ENCODE measurements at regions not wholly inside any gene's neighbourhood (a gene's known extent, or its start where the extent isn't known, plus 50 kb on each side); places are given as distances from the start of the nearest gene placed in this dataset.

GRCh38 chr10:84074521-84074920 is 64.8 kb upstream of the GHITM start:
- RAD21 ChIA-PET (ENCODE audit: low non-redundant PET in 1 of 2, low total read pairs in 2 of 2, uncharacterized antibody in 2 of 2, unreplicated experiment in 2 of 2) = no interaction called here
- Histone ChIP-seq H3K9me2 (ENCODE audit: insufficient read depth) (no peaks in the 10 kb centered on the region), H4K20me1 (ENCODE audit: insufficient read depth) (no peaks in the 10 kb centered on the region), H3K4me2 (ENCODE audit: low read length) (no peak overlapping the region), H3K4me3 (replicated peaks in 1 of 2; ENCODE audit: low read depth in 1 of 2, low read length in 2 of 2) (no peak overlapping the region), H3K79me2 (ENCODE audit: insufficient read depth, low read length) (no peaks in the 10 kb centered on the region), H3K9ac (ENCODE audit: low read length) (no peak overlapping the region), H3K27me3 (ENCODE audit: insufficient read depth, low read length) (no peaks in the 10 kb centered on the region; the same call in 1 of the 2 replicates), H3K36me3 (ENCODE audit: control insufficient read depth in 1 of 2, insufficient read depth in 2 of 2, low read length in 2 of 2) (no peaks in the 10 kb centered on the region), H3K9me3 (ENCODE audit: control insufficient read depth in 1 of 2, insufficient read depth in 1 of 2, low read depth in 1 of 2, low read length in 2 of 2) (no peaks in the 10 kb centered on the region), H2AFZ (ENCODE audit: low read depth, low read length, poor library complexity, severe bottlenecking) (no peak overlapping the region), H3K4me1 (ENCODE audit: control insufficient read depth in 1 of 2, insufficient read depth in 2 of 2, low read length in 2 of 2) (no peaks in the 10 kb centered on the region), H3K27ac (ENCODE audit: low read depth, low read length) (no peak overlapping the region)
- intact Hi-C loops (cut with micrococcal nuclease) = no loop called here
- no peak for DNase-seq (ENCODE audit: low read depth, low spot score)
- TF ChIP-seq CBX3 (IDR thresholded peaks at IDR 0.05; ENCODE audit: low read depth) = no peak
- TF ChIP-seq ELF1 (IDR thresholded peaks at IDR 0.05; ENCODE audit: borderline replicate concordance, low read depth) = no peak
- no peak for TF ChIP-seq TCF7L2 (IDR thresholded peaks at IDR 0.05; ENCODE audit: borderline replicate concordance, extremely low read depth, insufficient read depth, insufficient read length)
- TF ChIP-seq RAD21 (IDR thresholded peaks at IDR 0.05; ENCODE audit: low read depth) = no peak
- TF ChIP-seq ZNF274 (IDR thresholded peaks at IDR 0.05; ENCODE audit: low read depth, low read length) = no peak
- no peak for TF ChIP-seq SRF (IDR thresholded peaks at IDR 0.05; ENCODE audit: low read depth)
- TF ChIP-seq EZH2 (IDR thresholded peaks at IDR 0.05) = no peak
- no peak for TF ChIP-seq MAX (IDR thresholded peaks at IDR 0.05)
- no peak for TF ChIP-seq CEBPB (IDR thresholded peaks at IDR 0.05; ENCODE audit: low read depth)
- no peak for TF ChIP-seq EGR1 (IDR thresholded peaks at IDR 0.05; ENCODE audit: low read depth)
- TF ChIP-seq POLR2AphosphoS5 (IDR thresholded peaks at IDR 0.05; ENCODE audit: low read depth, low read length) = no peak
- TF ChIP-seq SIN3A (IDR thresholded peaks at IDR 0.05; ENCODE audit: low read depth) = no peak
- TF ChIP-seq FOSL1 (IDR thresholded peaks at IDR 0.05; ENCODE audit: low read depth) = no peak
- CTCF ChIA-PET = no interaction called here
- BruUV-seq (replicated peaks) = no TSS peak
- no peak for ATAC-seq
- POLR2A ChIA-PET = no interaction called here

All from HCT116 (cell line).